H1 (cell line): ENCODE measurements at regions not wholly inside any gene's neighbourhood (a gene's known extent, or its start where the extent isn't known, plus 50 kb on each side); places are given as distances from the start of the nearest gene placed in this dataset.

Experiments used
- BACH1 ChIP-seq: IDR thresholded peaks from 2 replicates; pipeline ENCODE4 v1.6.1; 2012; ENCODE audit warnings: low read length, improper control_type of control experiment
- HDAC6 ChIP-seq: IDR thresholded peaks from one replicate; pipeline ENCODE4 v1.7.1; 2012; ENCODE audit warnings: low read depth, mild to moderate bottlenecking, inconsistent platforms, low read length, moderate library complexity
- JUND ChIP-seq: IDR thresholded peaks from 2 replicates; pipeline ENCODE4 v1.6.1; 2011; ENCODE audit warnings: mild to moderate bottlenecking, improper control_type of control experiment, low read length
- NANOG ChIP-seq: IDR thresholded peaks from 2 replicates; pipeline ENCODE4 v1.6.1; 2011; ENCODE audit warnings: low read length, low read depth, mild to moderate bottlenecking, inconsistent platforms; ENCODE audit not compliant: insufficient read depth, poor library complexity, severe bottlenecking
- POLR2A ChIP-seq, 2 experiments: IDR thresholded peaks; 1 replicate in 1 of 2; 2 replicates in 1 of 2; pipeline ENCODE4 v1.6.1; 2011; ENCODE audit warnings: low read depth in 2 of 2, low read length in 2 of 2, mild to moderate bottlenecking in 2 of 2; ENCODE audit errors: control extremely low read depth in 1 of 2
- POLR2AphosphoS5 ChIP-seq: IDR thresholded peaks from 2 replicates; pipeline ENCODE4 v1.6.1; 2011; ENCODE audit warnings: low read depth, low read length
- SIX5 ChIP-seq: IDR thresholded peaks from 2 replicates; pipeline ENCODE4 v1.6.1; 2011; ENCODE audit warnings: mild to moderate bottlenecking, low read depth, low read length
- SRF ChIP-seq: IDR thresholded peaks from 2 replicates; pipeline ENCODE4 v1.6.1; 2011; ENCODE audit warnings: mild to moderate bottlenecking, low read depth, low read length, moderate library complexity
- TF ChIP-seq, protein P1 (sequence below): fragments of 300-600 bp; sonication (generic); IDR thresholded peaks from 2 replicates; pipeline ENCODE4 v1.7.1; 2012; ENCODE audit warnings: low read length, moderate library complexity, mild to moderate bottlenecking, inconsistent platforms; ENCODE audit not compliant: insufficient replicate concordance

DNA sequence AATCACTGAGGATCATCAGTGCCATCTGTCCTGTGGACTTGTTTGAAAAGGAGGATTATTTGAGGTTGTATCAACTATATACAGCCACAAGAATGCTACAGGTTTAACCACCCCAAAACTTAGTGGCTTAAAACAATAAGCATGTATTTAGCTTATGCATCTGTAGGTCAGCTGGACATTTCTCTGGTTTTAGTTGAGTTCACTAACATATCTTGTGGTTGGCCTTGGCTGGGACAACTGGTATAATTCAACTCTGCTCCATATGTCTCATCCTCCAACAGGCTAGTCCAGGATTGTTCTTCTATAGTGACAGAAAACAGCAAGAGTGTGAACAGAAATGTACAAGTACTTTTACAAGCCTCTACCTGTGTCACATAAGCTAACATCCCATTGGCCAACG is 49.9 kb upstream of the SOX6 start (continued):
- TF ChIP-seq, protein P1, sequence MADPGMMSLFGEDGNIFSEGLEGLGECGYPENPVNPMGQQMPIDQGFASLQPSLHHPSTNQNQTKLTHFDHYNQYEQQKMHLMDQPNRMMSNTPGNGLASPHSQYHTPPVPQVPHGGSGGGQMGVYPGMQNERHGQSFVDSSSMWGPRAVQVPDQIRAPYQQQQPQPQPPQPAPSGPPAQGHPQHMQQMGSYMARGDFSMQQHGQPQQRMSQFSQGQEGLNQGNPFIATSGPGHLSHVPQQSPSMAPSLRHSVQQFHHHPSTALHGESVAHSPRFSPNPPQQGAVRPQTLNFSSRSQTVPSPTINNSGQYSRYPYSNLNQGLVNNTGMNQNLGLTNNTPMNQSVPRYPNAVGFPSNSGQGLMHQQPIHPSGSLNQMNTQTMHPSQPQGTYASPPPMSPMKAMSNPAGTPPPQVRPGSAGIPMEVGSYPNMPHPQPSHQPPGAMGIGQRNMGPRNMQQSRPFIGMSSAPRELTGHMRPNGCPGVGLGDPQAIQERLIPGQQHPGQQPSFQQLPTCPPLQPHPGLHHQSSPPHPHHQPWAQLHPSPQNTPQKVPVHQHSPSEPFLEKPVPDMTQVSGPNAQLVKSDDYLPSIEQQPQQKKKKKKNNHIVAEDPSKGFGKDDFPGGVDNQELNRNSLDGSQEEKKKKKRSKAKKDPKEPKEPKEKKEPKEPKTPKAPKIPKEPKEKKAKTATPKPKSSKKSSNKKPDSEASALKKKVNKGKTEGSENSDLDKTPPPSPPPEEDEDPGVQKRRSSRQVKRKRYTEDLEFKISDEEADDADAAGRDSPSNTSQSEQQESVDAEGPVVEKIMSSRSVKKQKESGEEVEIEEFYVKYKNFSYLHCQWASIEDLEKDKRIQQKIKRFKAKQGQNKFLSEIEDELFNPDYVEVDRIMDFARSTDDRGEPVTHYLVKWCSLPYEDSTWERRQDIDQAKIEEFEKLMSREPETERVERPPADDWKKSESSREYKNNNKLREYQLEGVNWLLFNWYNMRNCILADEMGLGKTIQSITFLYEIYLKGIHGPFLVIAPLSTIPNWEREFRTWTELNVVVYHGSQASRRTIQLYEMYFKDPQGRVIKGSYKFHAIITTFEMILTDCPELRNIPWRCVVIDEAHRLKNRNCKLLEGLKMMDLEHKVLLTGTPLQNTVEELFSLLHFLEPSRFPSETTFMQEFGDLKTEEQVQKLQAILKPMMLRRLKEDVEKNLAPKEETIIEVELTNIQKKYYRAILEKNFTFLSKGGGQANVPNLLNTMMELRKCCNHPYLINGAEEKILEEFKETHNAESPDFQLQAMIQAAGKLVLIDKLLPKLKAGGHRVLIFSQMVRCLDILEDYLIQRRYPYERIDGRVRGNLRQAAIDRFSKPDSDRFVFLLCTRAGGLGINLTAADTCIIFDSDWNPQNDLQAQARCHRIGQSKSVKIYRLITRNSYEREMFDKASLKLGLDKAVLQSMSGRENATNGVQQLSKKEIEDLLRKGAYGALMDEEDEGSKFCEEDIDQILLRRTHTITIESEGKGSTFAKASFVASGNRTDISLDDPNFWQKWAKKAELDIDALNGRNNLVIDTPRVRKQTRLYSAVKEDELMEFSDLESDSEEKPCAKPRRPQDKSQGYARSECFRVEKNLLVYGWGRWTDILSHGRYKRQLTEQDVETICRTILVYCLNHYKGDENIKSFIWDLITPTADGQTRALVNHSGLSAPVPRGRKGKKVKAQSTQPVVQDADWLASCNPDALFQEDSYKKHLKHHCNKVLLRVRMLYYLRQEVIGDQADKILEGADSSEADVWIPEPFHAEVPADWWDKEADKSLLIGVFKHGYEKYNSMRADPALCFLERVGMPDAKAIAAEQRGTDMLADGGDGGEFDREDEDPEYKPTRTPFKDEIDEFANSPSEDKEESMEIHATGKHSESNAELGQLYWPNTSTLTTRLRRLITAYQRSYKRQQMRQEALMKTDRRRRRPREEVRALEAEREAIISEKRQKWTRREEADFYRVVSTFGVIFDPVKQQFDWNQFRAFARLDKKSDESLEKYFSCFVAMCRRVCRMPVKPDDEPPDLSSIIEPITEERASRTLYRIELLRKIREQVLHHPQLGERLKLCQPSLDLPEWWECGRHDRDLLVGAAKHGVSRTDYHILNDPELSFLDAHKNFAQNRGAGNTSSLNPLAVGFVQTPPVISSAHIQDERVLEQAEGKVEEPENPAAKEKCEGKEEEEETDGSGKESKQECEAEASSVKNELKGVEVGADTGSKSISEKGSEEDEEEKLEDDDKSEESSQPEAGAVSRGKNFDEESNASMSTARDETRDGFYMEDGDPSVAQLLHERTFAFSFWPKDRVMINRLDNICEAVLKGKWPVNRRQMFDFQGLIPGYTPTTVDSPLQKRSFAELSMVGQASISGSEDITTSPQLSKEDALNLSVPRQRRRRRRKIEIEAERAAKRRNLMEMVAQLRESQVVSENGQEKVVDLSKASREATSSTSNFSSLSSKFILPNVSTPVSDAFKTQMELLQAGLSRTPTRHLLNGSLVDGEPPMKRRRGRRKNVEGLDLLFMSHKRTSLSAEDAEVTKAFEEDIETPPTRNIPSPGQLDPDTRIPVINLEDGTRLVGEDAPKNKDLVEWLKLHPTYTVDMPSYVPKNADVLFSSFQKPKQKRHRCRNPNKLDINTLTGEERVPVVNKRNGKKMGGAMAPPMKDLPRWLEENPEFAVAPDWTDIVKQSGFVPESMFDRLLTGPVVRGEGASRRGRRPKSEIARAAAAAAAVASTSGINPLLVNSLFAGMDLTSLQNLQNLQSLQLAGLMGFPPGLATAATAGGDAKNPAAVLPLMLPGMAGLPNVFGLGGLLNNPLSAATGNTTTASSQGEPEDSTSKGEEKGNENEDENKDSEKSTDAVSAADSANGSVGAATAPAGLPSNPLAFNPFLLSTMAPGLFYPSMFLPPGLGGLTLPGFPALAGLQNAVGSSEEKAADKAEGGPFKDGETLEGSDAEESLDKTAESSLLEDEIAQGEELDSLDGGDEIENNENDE, result no peak
- TF ChIP-seq BACH1 (no peak), NANOG (no peak), POLR2AphosphoS5 (no peak), HDAC6 (no peak), JUND (no peak), SRF (no peak), POLR2A (IDR thresholded peaks at IDR 0.05; ENCODE audit: control extremely low read depth in 1 of 2, low read depth in 2 of 2, low read length in 2 of 2) (no peak), SIX5 (no peak)
- TF ChIP-seq, all 59 proteins: peak for 0
